ENCODE measurements at regions not wholly inside any gene's neighbourhood (a gene's known extent, or its start where the extent isn't known, plus 50 kb on each side); places are given as distances from the start of the nearest gene placed in this dataset.

DNA sequence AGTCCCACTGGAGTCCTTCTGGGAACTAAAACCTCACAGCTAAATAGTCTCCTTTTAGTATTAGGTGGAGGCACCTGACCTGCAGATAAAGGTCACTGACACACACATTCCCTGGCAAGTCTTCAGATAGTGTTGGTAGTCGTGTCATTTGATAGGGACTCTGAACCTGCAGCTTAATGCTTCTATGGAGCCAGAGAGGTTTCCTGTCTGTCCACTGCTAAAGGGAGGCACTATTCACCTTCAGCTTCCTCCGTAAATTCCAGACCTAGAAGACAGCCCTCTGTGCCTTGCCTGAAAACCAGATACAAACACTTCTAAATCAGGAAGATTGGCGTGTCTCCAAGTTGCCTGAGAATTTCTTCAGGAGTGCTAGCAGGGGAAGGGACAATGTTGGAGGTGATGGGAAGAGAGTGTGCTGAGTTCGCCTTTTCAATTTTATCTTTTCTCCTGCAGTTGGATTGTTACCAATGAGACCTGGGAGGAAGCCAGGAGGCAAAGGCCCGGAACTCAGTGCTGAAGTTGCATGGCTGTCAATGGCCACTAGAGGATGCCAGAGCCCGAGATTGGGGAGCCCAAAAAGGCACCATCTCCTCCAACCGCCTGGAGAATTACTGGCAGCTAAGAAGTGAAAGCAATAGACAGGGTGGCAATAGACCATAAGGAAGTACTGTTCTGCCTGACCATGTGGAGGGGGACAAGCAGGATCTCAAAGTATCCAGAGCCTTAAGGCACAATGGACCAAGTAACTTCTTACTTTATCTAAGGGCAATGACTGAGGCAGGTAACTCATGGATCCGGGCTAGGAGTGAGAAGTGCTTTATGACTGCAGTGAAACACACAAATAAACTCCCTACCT is 81.6 kb upstream of the SCAF11 start:
- intact Hi-C loops (cut with micrococcal nuclease; ENCODE audit: unreplicated experiment) = no loop called here
- no peak for TF ChIP-seq POLR2AphosphoS5 (IDR thresholded peaks at IDR 0.05; ENCODE audit: low read depth, low read length)
- TF ChIP-seq, protein P1, sequence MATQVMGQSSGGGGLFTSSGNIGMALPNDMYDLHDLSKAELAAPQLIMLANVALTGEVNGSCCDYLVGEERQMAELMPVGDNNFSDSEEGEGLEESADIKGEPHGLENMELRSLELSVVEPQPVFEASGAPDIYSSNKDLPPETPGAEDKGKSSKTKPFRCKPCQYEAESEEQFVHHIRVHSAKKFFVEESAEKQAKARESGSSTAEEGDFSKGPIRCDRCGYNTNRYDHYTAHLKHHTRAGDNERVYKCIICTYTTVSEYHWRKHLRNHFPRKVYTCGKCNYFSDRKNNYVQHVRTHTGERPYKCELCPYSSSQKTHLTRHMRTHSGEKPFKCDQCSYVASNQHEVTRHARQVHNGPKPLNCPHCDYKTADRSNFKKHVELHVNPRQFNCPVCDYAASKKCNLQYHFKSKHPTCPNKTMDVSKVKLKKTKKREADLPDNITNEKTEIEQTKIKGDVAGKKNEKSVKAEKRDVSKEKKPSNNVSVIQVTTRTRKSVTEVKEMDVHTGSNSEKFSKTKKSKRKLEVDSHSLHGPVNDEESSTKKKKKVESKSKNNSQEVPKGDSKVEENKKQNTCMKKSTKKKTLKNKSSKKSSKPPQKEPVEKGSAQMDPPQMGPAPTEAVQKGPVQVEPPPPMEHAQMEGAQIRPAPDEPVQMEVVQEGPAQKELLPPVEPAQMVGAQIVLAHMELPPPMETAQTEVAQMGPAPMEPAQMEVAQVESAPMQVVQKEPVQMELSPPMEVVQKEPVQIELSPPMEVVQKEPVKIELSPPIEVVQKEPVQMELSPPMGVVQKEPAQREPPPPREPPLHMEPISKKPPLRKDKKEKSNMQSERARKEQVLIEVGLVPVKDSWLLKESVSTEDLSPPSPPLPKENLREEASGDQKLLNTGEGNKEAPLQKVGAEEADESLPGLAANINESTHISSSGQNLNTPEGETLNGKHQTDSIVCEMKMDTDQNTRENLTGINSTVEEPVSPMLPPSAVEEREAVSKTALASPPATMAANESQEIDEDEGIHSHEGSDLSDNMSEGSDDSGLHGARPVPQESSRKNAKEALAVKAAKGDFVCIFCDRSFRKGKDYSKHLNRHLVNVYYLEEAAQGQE (IDR thresholded peaks at IDR 0.05; ENCODE audit: insufficient read depth in 1 of 2, low read depth in 2 of 2, low read length in 1 of 2) = no peak
- TF ChIP-seq, protein P2, sequence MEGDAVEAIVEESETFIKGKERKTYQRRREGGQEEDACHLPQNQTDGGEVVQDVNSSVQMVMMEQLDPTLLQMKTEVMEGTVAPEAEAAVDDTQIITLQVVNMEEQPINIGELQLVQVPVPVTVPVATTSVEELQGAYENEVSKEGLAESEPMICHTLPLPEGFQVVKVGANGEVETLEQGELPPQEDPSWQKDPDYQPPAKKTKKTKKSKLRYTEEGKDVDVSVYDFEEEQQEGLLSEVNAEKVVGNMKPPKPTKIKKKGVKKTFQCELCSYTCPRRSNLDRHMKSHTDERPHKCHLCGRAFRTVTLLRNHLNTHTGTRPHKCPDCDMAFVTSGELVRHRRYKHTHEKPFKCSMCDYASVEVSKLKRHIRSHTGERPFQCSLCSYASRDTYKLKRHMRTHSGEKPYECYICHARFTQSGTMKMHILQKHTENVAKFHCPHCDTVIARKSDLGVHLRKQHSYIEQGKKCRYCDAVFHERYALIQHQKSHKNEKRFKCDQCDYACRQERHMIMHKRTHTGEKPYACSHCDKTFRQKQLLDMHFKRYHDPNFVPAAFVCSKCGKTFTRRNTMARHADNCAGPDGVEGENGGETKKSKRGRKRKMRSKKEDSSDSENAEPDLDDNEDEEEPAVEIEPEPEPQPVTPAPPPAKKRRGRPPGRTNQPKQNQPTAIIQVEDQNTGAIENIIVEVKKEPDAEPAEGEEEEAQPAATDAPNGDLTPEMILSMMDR (IDR thresholded peaks at IDR 0.05) = peak; percentile 99
- ChIA-PET CTCF (interaction anchor here (0.6 to 0.9 kb wide), 2 partner anchors 53 to 926 kb away, joined by 3 to 6 read pairs; no protein-coding TSS in a partner anchor), POLR2A (no interaction called here)
- peak; percentile 71 for DNase-seq (ENCODE audit: low read depth, low spot score)
- peaks cover 5% of the 10 kb centered on the region; the same call in 1 of the 2 replicates for H3K27me3 ChIP-seq (ENCODE audit: control insufficient read depth, insufficient read depth, low read length)
- BruUV-seq (replicated peaks) = no TSS peak
- H3K4me3 ChIP-seq (ENCODE audit: low read depth in 2 of 2, low read length in 2 of 2) = no peak overlapping the region
- H3K27ac ChIP-seq (ENCODE audit: low read length) = no peak overlapping the region
- no peaks in the 10 kb centered on the region for H3K9me3 ChIP-seq (ENCODE audit: control insufficient read depth, insufficient read depth, low read depth, low read length)
- H3K4me1 ChIP-seq (ENCODE audit: control insufficient read depth, insufficient read depth, low read length) = peaks cover 4% of the 10 kb centered on the region; the same call in 1 of the 2 replicates
- H3K36me3 ChIP-seq (ENCODE audit: control insufficient read depth, insufficient read depth, low read length) = no peaks in the 10 kb centered on the region
- peak; percentile 91 for ATAC-seq
- in situ Hi-C loops (cut with HindIII; ENCODE audit: low pct_unique_long_range_greater_than_20kb, low sequenced_read_pairs) = no loop called here

DNA sequence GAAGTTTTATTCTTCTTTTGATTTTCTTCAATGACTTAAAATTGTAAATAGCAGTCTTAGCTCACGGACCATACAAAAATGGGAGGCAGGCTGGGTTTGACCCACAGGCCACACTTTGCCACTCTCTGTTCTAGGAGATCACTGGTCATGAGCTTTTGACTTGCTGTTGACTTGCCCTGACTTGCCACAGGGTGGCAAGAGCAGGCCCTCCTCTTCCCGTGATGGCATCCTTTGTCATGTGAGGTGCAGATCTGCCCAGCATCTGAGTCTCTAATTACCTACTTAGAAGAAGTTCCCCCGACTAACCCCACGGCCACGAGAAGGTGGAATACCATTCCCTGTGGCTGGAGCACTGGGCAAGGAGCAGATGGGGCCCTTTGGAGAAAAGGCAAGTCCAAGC is 81.0 kb upstream of the SCAF11 start:
- no TSS peak for BruUV-seq (replicated peaks)
- ATAC-seq = no peak; the same call in 1 of the 2 replicates
- ChIA-PET POLR2A (interaction anchor here (0.6 kb wide), 1 partner anchor 80 kb away, joined by 14 read pairs; no protein-coding TSS in a partner anchor), CTCF (interaction anchor here (0.6 to 0.9 kb wide), 2 partner anchors 54 to 927 kb away, joined by 3 to 6 read pairs; no protein-coding TSS in a partner anchor)
- intact Hi-C loops (cut with micrococcal nuclease; ENCODE audit: unreplicated experiment) = no loop called here
- Histone ChIP-seq H3K4me3 (ENCODE audit: low read depth in 2 of 2, low read length in 2 of 2) (no peak overlapping the region), H3K27me3 (ENCODE audit: control insufficient read depth, insufficient read depth, low read length) (peaks cover 5% of the 10 kb centered on the region; the same call in 1 of the 2 replicates), H3K27ac (ENCODE audit: low read length) (no peak overlapping the region), H3K9me3 (ENCODE audit: control insufficient read depth, insufficient read depth, low read depth, low read length) (no peaks in the 10 kb centered on the region), H3K36me3 (ENCODE audit: control insufficient read depth, insufficient read depth, low read length) (no peaks in the 10 kb centered on the region), H3K4me1 (ENCODE audit: control insufficient read depth, insufficient read depth, low read length) (peaks cover 4% of the 10 kb centered on the region; the same call in 1 of the 2 replicates)
- no peak for DNase-seq (ENCODE audit: low read depth, low spot score)
- in situ Hi-C loops (cut with HindIII; ENCODE audit: low pct_unique_long_range_greater_than_20kb, low sequenced_read_pairs) = no loop called here
- TF ChIP-seq, protein P2 (IDR thresholded peaks at IDR 0.05) = no peak
- TF ChIP-seq SIN3A (IDR thresholded peaks at IDR 0.05; ENCODE audit: borderline replicate concordance, insufficient read depth, low read depth, low read length) = no peak
- TF ChIP-seq TCF7L2 (IDR thresholded peaks at IDR 0.05; ENCODE audit: low read depth, low read length) = no peak
- no peak for TF ChIP-seq POLR2AphosphoS5 (IDR thresholded peaks at IDR 0.05; ENCODE audit: low read depth, low read length)
- TF ChIP-seq, protein P1 (IDR thresholded peaks at IDR 0.05; ENCODE audit: insufficient read depth in 1 of 2, low read depth in 2 of 2, low read length in 1 of 2) = no peak
